Renal cortical epithelial cell (primary cell): ENCODE measurements at regions not wholly inside any gene's neighbourhood (a gene's known extent, or its start where the extent isn't known, plus 50 kb on each side); places are given as distances from the start of the nearest gene placed in this dataset.
"Not testable (repeated sequence)": the region's sequence is repeated elsewhere in the genome, so short reads cannot be mapped to it uniquely, and the experiment has no call there.

ENCODE experiments used
- DNase-seq: peaks from one replicate; pipeline ENCODE4 v3.0.0-alpha.2; 2011; ENCODE audit warnings: low read depth

GRCh38 chr7:128561116-128561722 is 84.7 kb downstream of the METTL2B start:
- peak; percentile 44 for DNase-seq

- not testable (repeated sequence) for DNase-seq
These were observed 86.2 kb downstream of the METTL2B start for GRCh38 chr7:128562795-128563194.

GRCh38 chr7:128564123-128564700 is 87.7 kb downstream of the METTL2B start:
- DNase-seq: not testable (repeated sequence)

GRCh38 chr7:128564932-128565864 is 88.7 kb downstream of the METTL2B start:
- DNase-seq: peak; percentile 11

GRCh38 chr7:128575277-128575676 is 96.8 kb upstream of the GARIN1A start:
- DNase-seq: not testable (repeated sequence)

GRCh38 chr7:128576953-128577352 is 95.1 kb upstream of the GARIN1A start:
- not testable (repeated sequence) for DNase-seq

GRCh38 chr7:128579843-128580242 is 92.2 kb upstream of the GARIN1A start:
- DNase-seq: not testable (repeated sequence)

GRCh38 chr7:128581100-128581499 is 91.0 kb upstream of the GARIN1A start:
- peak; percentile 9 for DNase-seq

- DNase-seq: not testable (repeated sequence)
These were observed 90.1 kb upstream of the GARIN1A start for GRCh38 chr7:128581825-128582561.

GRCh38 chr7:128586715-128587114 is 85.4 kb upstream of the GARIN1A start:
- DNase-seq: not testable (repeated sequence)

- DNase-seq: no peak
These were observed 80.4 kb upstream of the GARIN1A start for GRCh38 chr7:128591705-128592104.

- DNase-seq: not testable (repeated sequence)
These were observed 79.9 kb upstream of the GARIN1A start for GRCh38 chr7:128592209-128592608.

GRCh38 chr7:128594061-128594460 is 78.0 kb upstream of the GARIN1A start:
- not testable (repeated sequence) for DNase-seq

GRCh38 chr7:128596336-128597128 is 75.6 kb upstream of the GARIN1A start:
- DNase-seq: not testable (repeated sequence)

GRCh38 chr7:128598946-128599345 is 73.1 kb upstream of the GARIN1A start:
- DNase-seq: not testable (repeated sequence)

GRCh38 chr7:128608678-128609421 is 63.2 kb upstream of the GARIN1A start:
- peak; percentile 77 for DNase-seq

- not testable (repeated sequence) for DNase-seq
These were observed 58.7 kb upstream of the GARIN1A start for GRCh38 chr7:128613366-128613765.

GRCh38 chr7:128614812-128615211 is 57.3 kb upstream of the GARIN1A start:
- DNase-seq: peak; percentile 9

GRCh38 chr7:128616799-128617198 is 55.3 kb upstream of the GARIN1A start:
- DNase-seq: not testable (repeated sequence)
